Spleen (tissue), 7 donors: ENCODE measurements at regions not wholly inside any gene's neighbourhood (a gene's known extent, or its start where the extent isn't known, plus 50 kb on each side); places are given as distances from the start of the nearest gene placed in this dataset.

Experiments
- POLR2AphosphoS5 ChIP-seq, 3 donors: sonication (generic); formaldehyde crosslinking; IDR thresholded peaks; one replicate each; pipeline ENCODE4 v1.5.1; 2017; ENCODE audit warnings: antibody characterized with exemption in 3 of 3
- TF ChIP-seq, protein P1 (sequence below), 11 experiments: fragments of 200-600 bp in 7 of 11; fragments of 450-650 bp in 4 of 11; sonication (generic) in 4 of 11; IDR thresholded peaks in 8 of 11; conservative IDR thresholded peaks in 3 of 11; 1 replicate in 7 of 11; 2 replicates in 4 of 11; pipeline versions ENCODE4 v1.4.0 to v1.8.0; 2016 to 2021; ENCODE audit warnings: antibody characterized with exemption in 11 of 11, inconsistent platforms in 4 of 11, mild to moderate bottlenecking in 1 of 11
- donor health status: DM: no; HTN: no; CAD: no; lungs with moderate emphysema.
- donor health status: DM: no; HTN: no; CAD: no.
- donor health status: DM: no; HTN: no; CAD: no.

DNA sequence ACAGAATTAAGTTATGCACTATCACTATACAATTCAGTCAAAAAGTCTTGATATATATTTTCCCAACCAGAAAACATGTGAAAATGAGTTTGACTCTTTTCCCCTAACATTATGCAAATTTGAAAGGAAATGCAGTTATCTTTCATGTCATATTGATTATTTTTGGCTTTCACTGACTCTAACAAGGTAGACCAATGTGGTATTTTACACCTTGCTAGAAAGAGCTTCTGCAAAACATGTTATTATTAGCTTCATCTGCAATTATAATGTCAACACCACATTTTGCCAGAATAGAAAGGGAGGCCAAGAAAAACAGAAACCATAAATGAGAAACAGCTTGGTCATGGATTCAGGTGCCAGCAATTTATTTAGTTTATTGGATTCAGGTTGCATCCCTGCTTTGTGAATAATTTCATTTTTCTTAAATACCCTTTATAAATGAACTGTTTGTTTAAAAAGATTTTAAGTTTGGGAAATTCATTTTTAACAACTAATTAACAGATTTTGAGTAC, 226.1 kb upstream of the GJE1 start:
- TF ChIP-seq, protein P1, sequence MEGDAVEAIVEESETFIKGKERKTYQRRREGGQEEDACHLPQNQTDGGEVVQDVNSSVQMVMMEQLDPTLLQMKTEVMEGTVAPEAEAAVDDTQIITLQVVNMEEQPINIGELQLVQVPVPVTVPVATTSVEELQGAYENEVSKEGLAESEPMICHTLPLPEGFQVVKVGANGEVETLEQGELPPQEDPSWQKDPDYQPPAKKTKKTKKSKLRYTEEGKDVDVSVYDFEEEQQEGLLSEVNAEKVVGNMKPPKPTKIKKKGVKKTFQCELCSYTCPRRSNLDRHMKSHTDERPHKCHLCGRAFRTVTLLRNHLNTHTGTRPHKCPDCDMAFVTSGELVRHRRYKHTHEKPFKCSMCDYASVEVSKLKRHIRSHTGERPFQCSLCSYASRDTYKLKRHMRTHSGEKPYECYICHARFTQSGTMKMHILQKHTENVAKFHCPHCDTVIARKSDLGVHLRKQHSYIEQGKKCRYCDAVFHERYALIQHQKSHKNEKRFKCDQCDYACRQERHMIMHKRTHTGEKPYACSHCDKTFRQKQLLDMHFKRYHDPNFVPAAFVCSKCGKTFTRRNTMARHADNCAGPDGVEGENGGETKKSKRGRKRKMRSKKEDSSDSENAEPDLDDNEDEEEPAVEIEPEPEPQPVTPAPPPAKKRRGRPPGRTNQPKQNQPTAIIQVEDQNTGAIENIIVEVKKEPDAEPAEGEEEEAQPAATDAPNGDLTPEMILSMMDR (IDR thresholded peaks at IDR 0.05 in 8 of 11, conservative IDR thresholded peaks at IDR 0.05 in 3 of 11): no peak
- no peak for TF ChIP-seq POLR2AphosphoS5 (IDR thresholded peaks at IDR 0.05)
